ENCODE measurements at regions not wholly inside any gene's neighbourhood (a gene's known extent, or its start where the extent isn't known, plus 50 kb on each side); places are given as distances from the start of the nearest gene placed in this dataset.
A peak's percentile ranks its signal among the peaks of the same experiment; 100 is the strongest.

DNA sequence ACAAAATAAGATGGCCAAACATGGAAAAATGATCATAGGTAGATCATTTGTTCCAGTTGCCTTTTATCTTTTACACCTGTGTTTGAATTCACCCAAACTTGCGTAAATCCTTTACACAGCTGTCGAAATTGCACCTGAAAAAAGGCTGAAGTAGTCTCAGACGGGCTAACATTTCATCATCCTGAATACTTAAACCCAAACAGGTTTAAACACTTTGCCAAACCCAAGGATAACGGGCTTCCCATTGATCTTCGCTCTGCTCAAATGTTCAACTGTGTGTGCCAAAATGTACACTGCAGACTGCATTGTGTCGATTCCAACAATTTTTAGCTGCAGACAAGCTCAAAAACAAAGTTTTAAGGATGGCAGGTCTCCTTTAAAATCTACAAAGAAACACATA lies 288.7 kb upstream of the DDHD1 start:
- Histone ChIP-seq H3K27me3 (no peaks in the 10 kb centered on the region), H3K9me3 (no peaks in the 10 kb centered on the region), H3K4me1 (no peaks in the 10 kb centered on the region), H3K4me3 (no peak overlapping the region), H3K27ac (no peak overlapping the region), H3K36me3 (no peaks in the 10 kb centered on the region)
- DNase-seq (ENCODE audit: low spot score in 2 of 2): no peak
- WGBS, 2 donors: 80 to 92% methylated on average over 6 of the region's 6 CpGs
- TF ChIP-seq EP300 (IDR thresholded peaks at IDR 0.05) (no peak), POLR2A (IDR thresholded peaks at IDR 0.05) (no peak)
- TF ChIP-seq, protein P1, sequence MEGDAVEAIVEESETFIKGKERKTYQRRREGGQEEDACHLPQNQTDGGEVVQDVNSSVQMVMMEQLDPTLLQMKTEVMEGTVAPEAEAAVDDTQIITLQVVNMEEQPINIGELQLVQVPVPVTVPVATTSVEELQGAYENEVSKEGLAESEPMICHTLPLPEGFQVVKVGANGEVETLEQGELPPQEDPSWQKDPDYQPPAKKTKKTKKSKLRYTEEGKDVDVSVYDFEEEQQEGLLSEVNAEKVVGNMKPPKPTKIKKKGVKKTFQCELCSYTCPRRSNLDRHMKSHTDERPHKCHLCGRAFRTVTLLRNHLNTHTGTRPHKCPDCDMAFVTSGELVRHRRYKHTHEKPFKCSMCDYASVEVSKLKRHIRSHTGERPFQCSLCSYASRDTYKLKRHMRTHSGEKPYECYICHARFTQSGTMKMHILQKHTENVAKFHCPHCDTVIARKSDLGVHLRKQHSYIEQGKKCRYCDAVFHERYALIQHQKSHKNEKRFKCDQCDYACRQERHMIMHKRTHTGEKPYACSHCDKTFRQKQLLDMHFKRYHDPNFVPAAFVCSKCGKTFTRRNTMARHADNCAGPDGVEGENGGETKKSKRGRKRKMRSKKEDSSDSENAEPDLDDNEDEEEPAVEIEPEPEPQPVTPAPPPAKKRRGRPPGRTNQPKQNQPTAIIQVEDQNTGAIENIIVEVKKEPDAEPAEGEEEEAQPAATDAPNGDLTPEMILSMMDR (IDR thresholded peaks at IDR 0.05): no peak

DNA sequence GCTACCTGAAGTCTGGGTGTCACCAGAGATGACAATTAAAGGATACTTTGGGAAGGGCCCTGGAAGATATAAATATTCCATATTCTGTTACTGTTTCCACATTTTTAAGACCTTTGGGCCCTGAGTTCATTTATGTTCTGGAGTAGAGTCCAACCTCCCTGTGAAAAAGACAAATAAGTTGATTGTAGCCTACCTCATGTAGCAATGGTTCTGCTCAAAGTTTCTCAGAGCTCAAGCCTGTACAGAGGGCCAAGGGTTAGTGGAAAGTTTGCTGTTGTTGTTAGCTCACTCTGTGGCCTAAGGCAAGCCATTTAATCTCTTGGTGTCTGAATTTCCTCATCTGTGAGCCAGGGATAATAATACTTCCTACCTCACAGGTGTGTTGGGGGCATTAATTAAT lies 284.7 kb upstream of the DDHD1 start:
- Histone ChIP-seq H3K27me3 (no peaks in the 10 kb centered on the region), H3K9me3 (no peaks in the 10 kb centered on the region), H3K27ac (no peak overlapping the region), H3K4me3 (no peak overlapping the region), H3K4me1 (no peaks in the 10 kb centered on the region), H3K36me3 (no peaks in the 10 kb centered on the region)
- TF ChIP-seq, protein P1 (IDR thresholded peaks at IDR 0.05): no peak
- TF ChIP-seq EP300 (IDR thresholded peaks at IDR 0.05): no peak
- no peak for DNase-seq (ENCODE audit: low spot score in 2 of 2)

DNA sequence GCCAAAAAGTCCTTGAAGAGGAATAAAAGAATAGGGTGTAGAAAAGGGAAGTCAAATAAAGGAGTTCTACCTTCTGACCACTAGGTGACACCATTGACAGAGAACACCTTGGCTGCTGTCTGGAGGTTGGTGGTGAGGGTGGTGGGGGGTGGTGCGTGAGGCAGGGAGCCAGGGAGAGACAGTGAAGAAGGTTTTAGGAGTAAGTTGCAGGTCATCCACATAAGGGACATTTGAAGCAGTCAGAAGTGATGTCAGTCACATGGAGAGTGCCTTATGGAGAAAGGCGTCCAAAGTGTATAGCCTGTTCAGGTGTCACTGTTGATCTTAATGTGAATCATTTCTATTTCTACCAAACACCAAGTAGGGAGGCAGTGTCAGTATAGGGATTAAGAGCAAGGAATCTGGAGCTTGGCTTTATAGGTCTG lies 279.3 kb upstream of the DDHD1 start:
- H3K4me1 ChIP-seq: no peaks in the 10 kb centered on the region
- no peaks in the 10 kb centered on the region for H3K36me3 ChIP-seq
- TF ChIP-seq EP300 (IDR thresholded peaks at IDR 0.05) (no peak), POLR2A (IDR thresholded peaks at IDR 0.05) (no peak)
- TF ChIP-seq, protein P1 (IDR thresholded peaks at IDR 0.05): peak in 4 of 5 experiments; percentile 10 to 34 (median 28)
- 42 to 60% methylated on average over 2 of the region's 2 CpGs for WGBS, 2 donors
- no peak for DNase-seq (ENCODE audit: low spot score in 2 of 2)
- H3K27me3 ChIP-seq: no peaks in the 10 kb centered on the region
- H3K9me3 ChIP-seq: no peaks in the 10 kb centered on the region
- H3K4me3 ChIP-seq: no peak overlapping the region
- H3K27ac ChIP-seq: no peak overlapping the region

DNA sequence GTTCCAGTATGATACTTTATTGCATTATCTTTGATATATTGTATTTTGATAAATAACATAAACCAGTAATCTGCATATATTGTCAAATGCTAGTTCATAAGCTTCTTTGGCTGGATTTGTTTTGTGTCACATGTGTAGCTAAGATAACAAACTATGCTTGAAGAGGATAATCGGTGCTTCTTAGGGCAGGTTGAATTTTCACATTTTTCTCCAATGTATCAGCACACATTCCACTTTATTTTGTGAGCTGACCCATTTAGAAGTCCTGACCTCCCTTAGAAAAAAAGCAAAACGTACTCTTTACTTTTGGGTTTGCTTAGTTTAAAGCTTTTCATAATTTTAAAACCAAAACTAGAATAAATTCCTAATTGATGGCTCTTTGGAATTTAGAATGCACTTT lies 277.7 kb upstream of the DDHD1 start:
- Histone ChIP-seq H3K27me3 (no peaks in the 10 kb centered on the region), H3K36me3 (no peaks in the 10 kb centered on the region), H3K27ac (no peak overlapping the region), H3K4me1 (no peaks in the 10 kb centered on the region), H3K4me3 (no peak overlapping the region), H3K9me3 (no peaks in the 10 kb centered on the region)
- TF ChIP-seq, protein P1 (IDR thresholded peaks at IDR 0.05): no peak
- no peak for TF ChIP-seq POLR2A (IDR thresholded peaks at IDR 0.05)
- no peak for TF ChIP-seq EP300 (IDR thresholded peaks at IDR 0.05)
- no peak for DNase-seq (ENCODE audit: low spot score in 2 of 2)
- WGBS, 2 donors: 39 to 52% methylated on average over 2 of the region's 2 CpGs

DNA sequence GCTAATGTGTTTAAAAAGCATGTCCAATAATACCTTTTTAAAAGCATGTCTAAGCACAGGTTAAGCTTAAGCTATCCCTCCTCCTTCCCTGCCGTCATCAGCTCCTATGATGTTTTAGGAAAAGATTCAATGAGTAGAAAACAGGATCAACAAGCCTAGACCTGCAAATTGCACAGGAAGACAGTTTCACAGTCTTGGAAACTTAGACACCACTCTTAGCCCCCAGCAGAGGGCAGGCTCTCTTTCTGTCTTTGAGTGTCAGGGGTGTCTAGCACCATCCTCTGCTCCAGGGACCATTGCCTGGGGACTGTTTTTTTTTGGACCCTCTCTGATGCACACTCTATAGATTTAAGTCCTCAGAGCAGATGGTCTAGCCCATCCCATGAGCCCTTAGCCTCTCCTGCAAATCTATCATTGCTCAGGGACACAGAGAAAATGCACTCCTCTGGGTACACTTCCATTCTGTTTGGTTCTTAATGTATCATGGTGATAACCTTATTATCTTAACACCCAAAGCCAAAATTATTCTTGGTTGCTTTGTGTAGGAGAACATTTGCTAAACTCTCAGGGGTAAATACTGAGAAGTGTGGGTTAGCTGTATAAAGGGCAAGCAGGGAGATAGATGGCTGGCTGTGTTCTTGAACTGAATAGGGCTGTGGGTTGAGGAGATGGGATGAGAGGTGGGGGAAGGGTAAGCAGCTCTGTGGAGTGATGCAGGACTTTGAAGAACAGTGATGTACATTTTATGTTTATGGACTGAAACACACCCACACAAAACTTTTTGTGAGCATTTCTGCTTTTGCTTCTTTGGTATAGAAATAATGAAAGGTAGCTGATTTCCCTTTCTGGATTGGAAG lies 259.9 kb upstream of the DDHD1 start:
- no peak for DNase-seq (ENCODE audit: low spot score in 2 of 2)
- no peaks in the 10 kb centered on the region for H3K27me3 ChIP-seq

More for the DNA sequence above, 259.9 kb upstream of the DDHD1 start:
- Histone ChIP-seq H3K9me3 (peaks cover 0 to under 1% (median 0%) of the 10 kb centered on the region in 4 donors), H3K27ac (no peak overlapping the region), H3K4me1 (peaks cover 0 to 4% (median 0%) of the 10 kb centered on the region in 4 donors), H3K4me3 (no peak overlapping the region), H3K36me3 (no peaks in the 10 kb centered on the region)
- TF ChIP-seq POLR2A (IDR thresholded peaks at IDR 0.05): no peak
- TF ChIP-seq, protein P1 (IDR thresholded peaks at IDR 0.05): peak in 1 of 5 experiments; percentile 10
- 70 to 85% methylated on average over 1 of the region's 1 CpG for WGBS, 2 donors
